WTC11 (cell line): ENCODE measurements at regions not wholly inside any gene's neighbourhood (a gene's known extent, or its start where the extent isn't known, plus 50 kb on each side); places are given as distances from the start of the nearest gene placed in this dataset.
A peak's percentile ranks its signal among the peaks of the same experiment; 100 is the strongest.

Source experiments
- ATAC-seq: fragments of 200-7000 bp; cut with Tn5 transposase; 2 replicates; pipeline ENCODE4 v1.10.0; 2021; ENCODE audit warnings: mild to moderate bottlenecking, moderate library complexity
- CTCF ChIA-PET: fragments of 300-600 bp; sonication (Branson Sonifier 250); formaldehyde crosslinking; loops from one replicate; lab custom pipeline; 2021; ENCODE audit warnings: antibody characterized with exemption; lab: Charles Lee
- POLR2A ChIA-PET: fragments of 350-600 bp; sonication (Branson Sonifier 250); formaldehyde crosslinking; loops from one replicate; lab custom pipeline; 2021; ENCODE audit warnings: antibody characterized with exemption; lab: Charles Lee
- DNase-seq: peaks from one replicate; pipeline ENCODE4 v3.0.0; 2021; ENCODE audit warnings: low spot score
- H3K27ac Mint-ChIP-seq: 2 replicates; pipeline ENCODE4 v1.8.0; 2021; ENCODE audit warnings: mixed read lengths
- H3K27me3 Mint-ChIP-seq: 2 replicates; pipeline ENCODE4 v1.8.0; 2021; ENCODE audit warnings: low read depth, mild to moderate bottlenecking, moderate library complexity, mixed read lengths
- H3K36me3 Mint-ChIP-seq: 2 replicates; pipeline ENCODE4 v1.8.0; 2021; ENCODE audit warnings: mixed read lengths
- H3K4me1 Mint-ChIP-seq: 2 replicates; pipeline ENCODE4 v1.8.0; 2022; ENCODE audit warnings: mixed read lengths
- H3K4me3 Mint-ChIP-seq: 2 replicates; pipeline ENCODE4 v1.8.0; 2021; ENCODE audit warnings: mild to moderate bottlenecking, moderate library complexity, mixed read lengths
- H3K9me3 Mint-ChIP-seq: 2 replicates; pipeline ENCODE4 v1.8.0; 2021; ENCODE audit warnings: mixed read lengths
- ATF1 ChIP-seq: sonication (generic); formaldehyde crosslinking; IDR thresholded peaks from 2 replicates; pipeline ENCODE4 v1.8.1; 2023; ENCODE audit warnings: mild to moderate bottlenecking, moderate library complexity, missing genetic modification reagents
- CBFB ChIP-seq: sonication (generic); formaldehyde crosslinking; IDR thresholded peaks from 2 replicates; pipeline ENCODE4 v1.8.1; 2022; ENCODE audit warnings: mild to moderate bottlenecking, low read depth, missing genetic modification reagents
- FOXJ3 ChIP-seq: sonication (generic); formaldehyde crosslinking; IDR thresholded peaks from 2 replicates; pipeline ENCODE4 v1.9.0; 2021; ENCODE audit warnings: missing genetic modification reagents, mild to moderate bottlenecking, borderline replicate concordance
- NFATC4 ChIP-seq: fragments of 250-450 bp; sonication (Bioruptor Pico); IDR thresholded peaks from 2 replicates; pipeline ENCODE4 v1.9.0; 2021; ENCODE audit warnings: mild to moderate bottlenecking
- NR3C1 ChIP-seq: sonication (generic); formaldehyde crosslinking; conservative IDR thresholded peaks from 2 replicates; pipeline ENCODE4 v1.8.1; 2023; ENCODE audit warnings: low read depth, mild to moderate bottlenecking, missing genetic modification reagents
- SP1 ChIP-seq: sonication (generic); formaldehyde crosslinking; conservative IDR thresholded peaks from 2 replicates; pipeline ENCODE4 v1.8.1; 2022; ENCODE audit warnings: missing genetic modification reagents
- TEAD1 ChIP-seq: sonication (generic); formaldehyde crosslinking; IDR thresholded peaks from 2 replicates; pipeline ENCODE4 v1.8.0; 2022; ENCODE audit warnings: mild to moderate bottlenecking, missing genetic modification reagents
- USF1 ChIP-seq: sonication (generic); formaldehyde crosslinking; IDR thresholded peaks from 2 replicates; pipeline ENCODE4 v1.8.0; 2022; ENCODE audit warnings: mild to moderate bottlenecking, missing genetic modification reagents
- ZMAT4 ChIP-seq: fragments of 250-450 bp; sonication (Bioruptor Pico); IDR thresholded peaks from 2 replicates; pipeline ENCODE4 v1.9.0; 2021; ENCODE audit warnings: mild to moderate bottlenecking
- ZNF121 ChIP-seq: sonication (generic); formaldehyde crosslinking; IDR thresholded peaks from 2 replicates; pipeline ENCODE4 v1.8.0; 2023; ENCODE audit warnings: missing genetic modification reagents
- ZNF317 ChIP-seq: sonication (generic); formaldehyde crosslinking; IDR thresholded peaks from 2 replicates; pipeline ENCODE4 v1.8.1; 2023; ENCODE audit warnings: low read depth, mild to moderate bottlenecking, moderate library complexity, missing genetic modification reagents, borderline replicate concordance
- ZNF416 ChIP-seq: fragments of 250-450 bp; sonication (Bioruptor Pico); IDR thresholded peaks from 2 replicates; pipeline ENCODE4 v1.9.0; 2021; ENCODE audit warnings: mild to moderate bottlenecking, inconsistent platforms
- ZNF671 ChIP-seq: fragments of 250-450 bp; sonication (Bioruptor Pico); IDR thresholded peaks from 2 replicates; pipeline ENCODE4 v1.8.0; 2021; ENCODE audit warnings: mild to moderate bottlenecking
- TF ChIP-seq, protein P1 (sequence below): fragments of 250-450 bp; sonication (Bioruptor Pico); IDR thresholded peaks from 2 replicates; pipeline ENCODE4 v1.9.0; 2021; ENCODE audit warnings: mild to moderate bottlenecking, borderline replicate concordance
- TF ChIP-seq, protein P2 (sequence below): sonication (generic); formaldehyde crosslinking; IDR thresholded peaks from 2 replicates; pipeline ENCODE4 v1.8.1; 2023; ENCODE audit warnings: mild to moderate bottlenecking, missing genetic modification reagents, moderate library complexity
- TF ChIP-seq, protein P3 (sequence below): sonication (generic); formaldehyde crosslinking; conservative IDR thresholded peaks from 2 replicates; pipeline ENCODE4 v1.8.1; 2022; ENCODE audit warnings: mild to moderate bottlenecking, missing genetic modification reagents
- TF ChIP-seq, protein P4 (sequence below): fragments of 250-450 bp; sonication (Bioruptor Pico); IDR thresholded peaks from 2 replicates; pipeline ENCODE4 v1.8.0; 2021; ENCODE audit warnings: mild to moderate bottlenecking

DNA sequence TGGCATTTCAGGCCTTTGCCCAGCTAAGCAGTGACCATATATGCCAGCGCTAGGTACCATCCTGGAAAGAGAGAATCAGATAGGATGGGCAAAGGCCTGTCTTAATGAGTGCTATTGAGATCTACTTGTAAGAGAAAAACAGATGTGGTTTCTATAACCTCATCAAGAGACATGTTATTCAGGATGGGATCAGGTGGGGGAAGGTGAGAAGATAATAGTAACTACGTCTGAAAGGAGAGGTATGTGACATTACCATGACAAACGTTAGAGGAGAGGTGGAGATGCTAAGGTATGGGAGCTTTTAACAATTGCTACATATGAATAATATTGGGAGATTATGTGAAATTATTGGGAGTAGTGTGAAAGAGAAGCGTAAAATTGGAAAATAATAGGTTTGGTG, 204.2 kb upstream of the PLXNA2 start:
- no peak for TF ChIP-seq ZNF317
- TF ChIP-seq ZNF671, result no peak
- TF ChIP-seq ATF1 (CRISPR knock-in tag), result no peak
- TF ChIP-seq, protein P1, sequence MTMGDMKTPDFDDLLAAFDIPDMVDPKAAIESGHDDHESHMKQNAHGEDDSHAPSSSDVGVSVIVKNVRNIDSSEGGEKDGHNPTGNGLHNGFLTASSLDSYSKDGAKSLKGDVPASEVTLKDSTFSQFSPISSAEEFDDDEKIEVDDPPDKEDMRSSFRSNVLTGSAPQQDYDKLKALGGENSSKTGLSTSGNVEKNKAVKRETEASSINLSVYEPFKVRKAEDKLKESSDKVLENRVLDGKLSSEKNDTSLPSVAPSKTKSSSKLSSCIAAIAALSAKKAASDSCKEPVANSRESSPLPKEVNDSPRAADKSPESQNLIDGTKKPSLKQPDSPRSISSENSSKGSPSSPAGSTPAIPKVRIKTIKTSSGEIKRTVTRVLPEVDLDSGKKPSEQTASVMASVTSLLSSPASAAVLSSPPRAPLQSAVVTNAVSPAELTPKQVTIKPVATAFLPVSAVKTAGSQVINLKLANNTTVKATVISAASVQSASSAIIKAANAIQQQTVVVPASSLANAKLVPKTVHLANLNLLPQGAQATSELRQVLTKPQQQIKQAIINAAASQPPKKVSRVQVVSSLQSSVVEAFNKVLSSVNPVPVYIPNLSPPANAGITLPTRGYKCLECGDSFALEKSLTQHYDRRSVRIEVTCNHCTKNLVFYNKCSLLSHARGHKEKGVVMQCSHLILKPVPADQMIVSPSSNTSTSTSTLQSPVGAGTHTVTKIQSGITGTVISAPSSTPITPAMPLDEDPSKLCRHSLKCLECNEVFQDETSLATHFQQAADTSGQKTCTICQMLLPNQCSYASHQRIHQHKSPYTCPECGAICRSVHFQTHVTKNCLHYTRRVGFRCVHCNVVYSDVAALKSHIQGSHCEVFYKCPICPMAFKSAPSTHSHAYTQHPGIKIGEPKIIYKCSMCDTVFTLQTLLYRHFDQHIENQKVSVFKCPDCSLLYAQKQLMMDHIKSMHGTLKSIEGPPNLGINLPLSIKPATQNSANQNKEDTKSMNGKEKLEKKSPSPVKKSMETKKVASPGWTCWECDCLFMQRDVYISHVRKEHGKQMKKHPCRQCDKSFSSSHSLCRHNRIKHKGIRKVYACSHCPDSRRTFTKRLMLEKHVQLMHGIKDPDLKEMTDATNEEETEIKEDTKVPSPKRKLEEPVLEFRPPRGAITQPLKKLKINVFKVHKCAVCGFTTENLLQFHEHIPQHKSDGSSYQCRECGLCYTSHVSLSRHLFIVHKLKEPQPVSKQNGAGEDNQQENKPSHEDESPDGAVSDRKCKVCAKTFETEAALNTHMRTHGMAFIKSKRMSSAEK (CRISPR knock-in tag), result no peak
- no peak for TF ChIP-seq FOXJ3
- Mint-ChIP-seq H3K4me3 (no peak overlapping the region), H3K27me3 (no peaks in the 10 kb centered on the region), H3K27ac (no peak overlapping the region), H3K36me3 (peaks cover 5% of the 10 kb centered on the region; the same call in 1 of the 2 replicates), H3K4me1 (peaks cover 27% of the 10 kb centered on the region), H3K9me3 (peaks cover 14% of the 10 kb centered on the region)
- ATAC-seq, result peak; percentile 61
- DNase-seq, result no peak
- ChIA-PET POLR2A (no interaction called here), CTCF (no interaction called here)

DNA sequence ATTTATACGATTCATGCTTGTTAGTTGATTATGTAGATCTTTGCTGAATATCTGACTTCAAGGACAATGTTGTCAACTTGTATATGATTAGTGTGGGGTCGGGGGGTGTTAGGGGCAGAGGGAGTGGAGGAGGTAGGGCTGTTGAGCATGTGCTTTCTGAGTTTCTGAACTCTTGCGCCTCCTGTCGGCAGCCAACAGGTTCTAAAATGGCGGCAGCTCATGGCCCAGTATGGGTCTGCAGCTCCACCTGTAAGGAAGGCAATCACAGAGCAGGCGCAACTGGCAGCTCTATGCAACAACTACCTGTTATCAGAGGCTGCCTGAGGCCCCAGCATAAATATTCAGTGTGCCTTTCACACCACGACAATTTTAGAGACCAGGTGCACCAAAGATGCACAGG, 205.8 kb upstream of the PLXNA2 start:
- Mint-ChIP-seq H3K4me3 (no peak overlapping the region), H3K27ac (no peak overlapping the region), H3K36me3 (no peaks in the 10 kb centered on the region), H3K4me1 (peaks cover 27% of the 10 kb centered on the region), H3K9me3 (no peaks in the 10 kb centered on the region), H3K27me3 (no peaks in the 10 kb centered on the region)
- POLR2A ChIA-PET, result no interaction called here
- TF ChIP-seq, protein P2, sequence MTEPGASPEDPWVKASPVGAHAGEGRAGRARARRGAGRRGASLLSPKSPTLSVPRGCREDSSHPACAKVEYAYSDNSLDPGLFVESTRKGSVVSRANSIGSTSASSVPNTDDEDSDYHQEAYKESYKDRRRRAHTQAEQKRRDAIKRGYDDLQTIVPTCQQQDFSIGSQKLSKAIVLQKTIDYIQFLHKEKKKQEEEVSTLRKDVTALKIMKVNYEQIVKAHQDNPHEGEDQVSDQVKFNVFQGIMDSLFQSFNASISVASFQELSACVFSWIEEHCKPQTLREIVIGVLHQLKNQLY (CRISPR knock-in tag), result no peak
- TF ChIP-seq CBFB (CRISPR knock-in tag) (no peak), ZMAT4 (CRISPR knock-in tag) (no peak), TEAD1 (CRISPR knock-in tag) (no peak)
- CTCF ChIA-PET, result interaction anchor here (0.9 to 1.8 kb wide), 4 partner anchors 18 to 205 kb away, joined by 3 to 5 read pairs (median 4); no protein-coding TSS in a partner anchor
- ATAC-seq, result no peak
- DNase-seq, result no peak

DNA sequence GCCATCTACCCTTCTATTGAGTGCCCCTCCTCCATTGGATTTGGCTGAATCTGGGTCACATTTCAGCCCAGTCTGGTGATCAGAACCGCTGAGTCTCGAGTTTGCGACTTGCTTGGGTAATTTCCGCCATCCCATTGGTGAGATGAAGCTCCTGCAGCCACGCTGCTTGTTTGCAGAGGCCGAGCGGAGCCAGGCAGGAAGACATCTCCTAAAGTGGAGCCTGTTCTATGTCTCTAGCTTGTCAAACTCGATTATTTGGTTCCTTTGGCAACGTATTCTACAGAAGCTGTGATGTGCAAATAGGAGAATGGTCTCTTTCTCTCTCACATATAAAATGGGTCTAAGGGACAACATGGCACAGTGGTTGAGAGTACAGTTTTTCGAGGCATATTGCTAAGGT, 206.8 kb upstream of the PLXNA2 start:
- CTCF ChIA-PET, result interaction anchor here (1.8 kb wide), 2 partner anchors 31 to 206 kb away, joined by 4 to 5 read pairs; no protein-coding TSS in a partner anchor
- Mint-ChIP-seq H3K27ac (no peak overlapping the region), H3K9me3 (no peaks in the 10 kb centered on the region)
- TF ChIP-seq ZNF671, result no peak
- no peak for TF ChIP-seq ZNF416 (CRISPR knock-in tag)
- TF ChIP-seq, protein P3, sequence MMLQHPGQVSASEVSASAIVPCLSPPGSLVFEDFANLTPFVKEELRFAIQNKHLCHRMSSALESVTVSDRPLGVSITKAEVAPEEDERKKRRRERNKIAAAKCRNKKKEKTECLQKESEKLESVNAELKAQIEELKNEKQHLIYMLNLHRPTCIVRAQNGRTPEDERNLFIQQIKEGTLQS (CRISPR knock-in tag), result no peak
- TF ChIP-seq NR3C1 (CRISPR knock-in tag), result no peak
- TF ChIP-seq, protein P1 (CRISPR knock-in tag), result no peak
- no peak for TF ChIP-seq USF1 (CRISPR knock-in tag)
- no peak for TF ChIP-seq SP1 (CRISPR knock-in tag)
- no peak for TF ChIP-seq NFATC4
- no peak for TF ChIP-seq ZNF121 (CRISPR knock-in tag)
- TF ChIP-seq, protein P4, sequence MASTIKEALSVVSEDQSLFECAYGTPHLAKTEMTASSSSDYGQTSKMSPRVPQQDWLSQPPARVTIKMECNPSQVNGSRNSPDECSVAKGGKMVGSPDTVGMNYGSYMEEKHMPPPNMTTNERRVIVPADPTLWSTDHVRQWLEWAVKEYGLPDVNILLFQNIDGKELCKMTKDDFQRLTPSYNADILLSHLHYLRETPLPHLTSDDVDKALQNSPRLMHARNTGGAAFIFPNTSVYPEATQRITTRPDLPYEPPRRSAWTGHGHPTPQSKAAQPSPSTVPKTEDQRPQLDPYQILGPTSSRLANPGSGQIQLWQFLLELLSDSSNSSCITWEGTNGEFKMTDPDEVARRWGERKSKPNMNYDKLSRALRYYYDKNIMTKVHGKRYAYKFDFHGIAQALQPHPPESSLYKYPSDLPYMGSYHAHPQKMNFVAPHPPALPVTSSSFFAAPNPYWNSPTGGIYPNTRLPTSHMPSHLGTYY (CRISPR knock-in tag), result no peak

More for the DNA sequence above, 206.8 kb upstream of the PLXNA2 start:
- no peaks in the 10 kb centered on the region for H3K27me3 Mint-ChIP-seq
- peaks cover 31% of the 10 kb centered on the region for H3K4me1 Mint-ChIP-seq
- no peaks in the 10 kb centered on the region for H3K36me3 Mint-ChIP-seq
- ATAC-seq (no peak), DNase-seq (no peak)
- POLR2A ChIA-PET, result no interaction called here
- no peak overlapping the region for H3K4me3 Mint-ChIP-seq
